K562 (cell line): ENCODE measurements at regions not wholly inside any gene's neighbourhood (a gene's known extent, or its start where the extent isn't known, plus 50 kb on each side); places are given as distances from the start of the nearest gene placed in this dataset.

Experiments used
- ATAC-seq: fragments of 200-7000 bp; cut with Tn5 transposase; 3 replicates; pipeline ENCODE4 v1.9.1; 2020; ENCODE audit warnings: moderate library complexity
- BruUV-seq: library from RNA; stranded (reverse); fragments of 400-500 nt; replicated peaks from 2 replicates; lab custom pipeline; 2021; lab: Mats Ljungman, UMichigan
- CTCF ChIA-PET: fragments of 300-600 bp; formaldehyde crosslinking; extraction: SDS; loops from one replicate; lab custom pipeline; 2021; ENCODE audit warnings: low intra/inter-chr PET ratio; lab: Yijun Ruan, JAX
- POLR2A ChIA-PET: fragments of 300-600, 350-650 bp; sonication (Branson Sonifier 250); formaldehyde crosslinking; extraction: SDS; loops from one replicate; lab custom pipeline; 2021; ENCODE audit warnings: antibody characterized with exemption, inconsistent platforms; lab: Yijun Ruan, JAX
- DNase-seq, 4 experiments: peaks; one replicate each; pipeline versions ENCODE4 v3.0.0 to v3.0.0-alpha.2; 2011 to 2018; ENCODE audit warnings: low spot score in 3 of 4, mixed read lengths in 3 of 4; ENCODE audit errors: extremely low read depth in 1 of 4
- FAIRE-seq: peaks from 2 replicates; lab custom pipeline; 2011; peaks lifted over from hg19 to GRCh38; lab: Jason Lieb, UNC
- H2AFZ ChIP-seq: 2 replicates; pipeline ENCODE4 v1.6.0; 2011; ENCODE audit warnings: low read depth, low read length, control low read depth, inconsistent platforms
- H3K27ac ChIP-seq: fragments of 200-600 bp; 3 replicates; pipeline ENCODE4 v1.8.0; 2011; ENCODE audit warnings: low read depth, mild to moderate bottlenecking, control low read depth, inconsistent platforms, low read length, moderate library complexity, mixed read lengths; ENCODE audit errors: extremely low read depth
- H3K27me3 ChIP-seq, 2 experiments: fragments of 300-600 bp in 1 of 2; 2 replicates in 1 of 2; 3 replicates in 1 of 2; pipeline versions ENCODE4 v1.6.0 to v1.8.0; 2011; ENCODE audit warnings: inconsistent platforms in 2 of 2, low read length in 2 of 2, mild to moderate bottlenecking in 1 of 2, mixed read lengths in 1 of 2, moderate library complexity in 1 of 2; ENCODE audit not compliant: control insufficient read depth in 2 of 2, insufficient read depth in 2 of 2
- H3K36me3 ChIP-seq: fragments of 300-600 bp; 3 replicates; pipeline ENCODE4 v1.8.0; 2011; ENCODE audit warnings: mild to moderate bottlenecking, low read length, inconsistent platforms; ENCODE audit not compliant: control insufficient read depth, insufficient read depth
- H3K4me1 ChIP-seq, 2 experiments: fragments of 200-600 bp in 1 of 2; replicated peaks in 1 of 2; 2 replicates in 1 of 2; 3 replicates in 1 of 2; pipeline versions ENCODE4 v1.5.1 to v1.8.0; 2011; ENCODE audit warnings: inconsistent platforms in 2 of 2, low read length in 2 of 2, mild to moderate bottlenecking in 1 of 2, mixed read lengths in 1 of 2, moderate library complexity in 1 of 2; ENCODE audit not compliant: control insufficient read depth in 2 of 2, insufficient read depth in 2 of 2
- H3K4me2 ChIP-seq: 2 replicates; pipeline ENCODE4 v1.6.1; 2011; ENCODE audit warnings: low read length, control low read depth, inconsistent platforms, mixed read lengths; ENCODE audit not compliant: insufficient read depth
- H3K4me3 ChIP-seq: fragments of 200-600 bp; sonication (generic), shearing (Covaris generic); 2 replicates; pipeline ENCODE4 v1.5.1; 2016; ENCODE audit warnings: control low read depth, inconsistent platforms
- H3K79me2 ChIP-seq: fragments of 200-600 bp; 3 replicates; pipeline ENCODE4 v1.8.0; 2011; ENCODE audit warnings: low read length, inconsistent platforms; ENCODE audit not compliant: control insufficient read depth, insufficient read depth
- H3K9ac ChIP-seq, 2 experiments: 2 replicates each; pipeline versions ENCODE4 v1.6.0 to v1.6.1; 2011; ENCODE audit warnings: low read depth in 2 of 2, low read length in 2 of 2, control low read depth in 1 of 2, inconsistent platforms in 1 of 2, mild to moderate bottlenecking in 1 of 2, mixed read lengths in 1 of 2; ENCODE audit not compliant: insufficient read depth in 1 of 2
- H3K9me1 ChIP-seq: one replicate; pipeline ENCODE4 v1.6.0; 2011; ENCODE audit warnings: inconsistent platforms, mild to moderate bottlenecking, low read length, moderate library complexity; ENCODE audit not compliant: control insufficient read depth, insufficient read depth
- H3K9me3 ChIP-seq: replicated peaks from 2 replicates; pipeline ENCODE4 v1.5.1; 2011; ENCODE audit warnings: low read depth, low read length, inconsistent platforms; ENCODE audit not compliant: control insufficient read depth, insufficient read depth
- H4K20me1 ChIP-seq: replicated peaks from 2 replicates; pipeline ENCODE4 v1.6.1; 2011; ENCODE audit warnings: low read length, inconsistent platforms, mixed read lengths; ENCODE audit not compliant: control insufficient read depth, insufficient read depth
- CCAR2 ChIP-seq: fragments of 200-400 bp; formaldehyde crosslinking; IDR thresholded peaks from 2 replicates; pipeline ENCODE4 v1.6.1; 2017; ENCODE audit warnings: mild to moderate bottlenecking, low read depth, low read length
- ERF ChIP-seq: fragments of 450-650 bp; formaldehyde crosslinking; IDR thresholded peaks from 2 replicates; pipeline ENCODE4 v1.4.0; 2020; ENCODE audit warnings: mild to moderate bottlenecking, mixed read lengths
- HDAC3 ChIP-seq: fragments of 450-650 bp; IDR thresholded peaks from 2 replicates; pipeline ENCODE4 v1.6.1; 2018; ENCODE audit warnings: borderline replicate concordance, mild to moderate bottlenecking, moderate library complexity; ENCODE audit not compliant: partially characterized antibody
- SNRNP70 ChIP-seq: fragments of 200-400 bp; formaldehyde crosslinking; optimal IDR thresholded peaks from 2 replicates; pipeline ENCODE3; 2017; ENCODE audit warnings: low read depth, low read length
- ZNF146 ChIP-seq: IDR thresholded peaks from one replicate; pipeline ENCODE4 v1.6.1; 2018; ENCODE audit warnings: missing compliant biosample characterization; ENCODE audit not compliant: unreplicated experiment
- ZNF766 ChIP-seq: fragments of 200-800 bp; sonication (Bioruptor generic); conservative IDR thresholded peaks from 2 replicates; pipeline ENCODE4 v1.6.1; 2016; ENCODE audit warnings: missing genetic modification characterization, missing compliant biosample characterization
- WGBS: fragments of 100-300 bp; shearing (Covaris generic); methylation state at CpG from one replicate; pipeline ENCODE4 v1.1.6; 2016; ENCODE audit warnings: low coverage, mixed read lengths; ENCODE audit not compliant: insufficient coverage; ENCODE audit errors: missing lambda C conversion rate; 5-methylcytosine and 5-hydroxymethylcytosine counted together
- in situ Hi-C: fragments of 300-500 bp; cut with MboI; formaldehyde crosslinking; loops from 4 replicates; pipeline ENCODE4 v1.15.0; 2018; ENCODE audit warnings: inconsistent platforms, mixed read lengths
- intact Hi-C: fragments of 100-400 bp; cut with micrococcal nuclease; formaldehyde crosslinking; loops from 2 replicates; pipeline ENCODE4 v1.14.2; 2022
- TF ChIP-seq, protein P1 (sequence below): fragments of 250-450 bp; sonication (Bioruptor Pico); IDR thresholded peaks from 2 replicates; pipeline ENCODE4 v1.5.0; 2021
- TF ChIP-seq, protein P2 (sequence below): fragments of 450-650 bp; conservative IDR thresholded peaks from 2 replicates; pipeline ENCODE4 v1.6.1; 2016; ENCODE audit warnings: missing genetic modification characterization, low read depth, mild to moderate bottlenecking, control low read depth, missing compliant biosample characterization

GRCh38 chr18:40473221-40474029 is 1481.6 kb upstream of the PIK3C3 start:
- no peak overlapping the region for H3K9ac ChIP-seq
- FAIRE-seq, result no peak
- peaks cover 2% of the 10 kb centered on the region; the same call in 1 of the 2 replicates for H3K9me3 ChIP-seq
- no peak overlapping the region for H3K4me2 ChIP-seq
- H3K9me1 ChIP-seq, result no peaks in the 10 kb centered on the region
- ATAC-seq, result no peak
- CTCF ChIA-PET, result no interaction called here
- H4K20me1 ChIP-seq, result no peaks in the 10 kb centered on the region
- no peaks in the 10 kb centered on the region for H3K27me3 ChIP-seq
- no peak overlapping the region for H3K27ac ChIP-seq
- DNase-seq, result no peak
- no peak overlapping the region for H3K4me3 ChIP-seq
- 0% methylated on average over 8 of the region's 8 CpGs for WGBS
- BruUV-seq, result no TSS peak
- intact Hi-C loops (no loop called here), in situ Hi-C loops (no loop called here)
- POLR2A ChIA-PET, result no interaction called here
- H2AFZ ChIP-seq, result no peak overlapping the region
- no peaks in the 10 kb centered on the region for H3K4me1 ChIP-seq
- no peak for TF ChIP-seq CCAR2
- TF ChIP-seq, protein P1, sequence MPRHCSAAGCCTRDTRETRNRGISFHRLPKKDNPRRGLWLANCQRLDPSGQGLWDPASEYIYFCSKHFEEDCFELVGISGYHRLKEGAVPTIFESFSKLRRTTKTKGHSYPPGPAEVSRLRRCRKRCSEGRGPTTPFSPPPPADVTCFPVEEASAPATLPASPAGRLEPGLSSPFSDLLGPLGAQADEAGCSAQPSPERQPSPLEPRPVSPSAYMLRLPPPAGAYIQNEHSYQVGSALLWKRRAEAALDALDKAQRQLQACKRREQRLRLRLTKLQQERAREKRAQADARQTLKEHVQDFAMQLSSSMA (CRISPR knock-in tag), result no peak
- TF ChIP-seq, protein P2, sequence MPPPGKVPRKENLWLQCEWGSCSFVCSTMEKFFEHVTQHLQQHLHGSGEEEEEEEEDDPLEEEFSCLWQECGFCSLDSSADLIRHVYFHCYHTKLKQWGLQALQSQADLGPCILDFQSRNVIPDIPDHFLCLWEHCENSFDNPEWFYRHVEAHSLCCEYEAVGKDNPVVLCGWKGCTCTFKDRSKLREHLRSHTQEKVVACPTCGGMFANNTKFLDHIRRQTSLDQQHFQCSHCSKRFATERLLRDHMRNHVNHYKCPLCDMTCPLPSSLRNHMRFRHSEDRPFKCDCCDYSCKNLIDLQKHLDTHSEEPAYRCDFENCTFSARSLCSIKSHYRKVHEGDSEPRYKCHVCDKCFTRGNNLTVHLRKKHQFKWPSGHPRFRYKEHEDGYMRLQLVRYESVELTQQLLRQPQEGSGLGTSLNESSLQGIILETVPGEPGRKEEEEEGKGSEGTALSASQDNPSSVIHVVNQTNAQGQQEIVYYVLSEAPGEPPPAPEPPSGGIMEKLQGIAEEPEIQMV (tag), result no peak
- TF ChIP-seq ERF (CRISPR knock-in tag), result no peak
- no peak for TF ChIP-seq HDAC3
- no peak for TF ChIP-seq ZNF146
- TF ChIP-seq ZNF766 (CRISPR knock-in tag), result no peak
- TF ChIP-seq SNRNP70, result no peak
- H3K79me2 ChIP-seq, result no peaks in the 10 kb centered on the region
- H3K36me3 ChIP-seq, result no peaks in the 10 kb centered on the region
